Esophagus muscularis mucosa (tissue), 4 donors: ENCODE measurements at regions not wholly inside any gene's neighbourhood (a gene's known extent, or its start where the extent isn't known, plus 50 kb on each side); places are given as distances from the start of the nearest gene placed in this dataset.

Source experiments
- EP300 ChIP-seq: sonication (generic); formaldehyde crosslinking; IDR thresholded peaks from one replicate; pipeline ENCODE4 v1.6.1; 2017; ENCODE audit warnings: antibody characterized with exemption
- POLR2A ChIP-seq: fragments of 450-650 bp; IDR thresholded peaks from one replicate; pipeline ENCODE4 v1.6.1; 2017; ENCODE audit warnings: antibody characterized with exemption, moderate library complexity, mild to moderate bottlenecking, low read depth
- POLR2AphosphoS5 ChIP-seq, 2 donors: sonication (generic); formaldehyde crosslinking; IDR thresholded peaks; one replicate each; pipeline ENCODE4 v1.6.1; 2017; ENCODE audit warnings: antibody characterized with exemption in 2 of 2
- TF ChIP-seq, protein P1 (sequence below), 3 experiments: fragments of 200-600 bp in 2 of 3; fragments of 450-650 bp in 1 of 3; sonication (generic) in 2 of 3; IDR thresholded peaks; one replicate each; pipeline ENCODE4 v1.5.1; 2017 to 2019; ENCODE audit warnings: antibody characterized with exemption in 3 of 3, mild to moderate bottlenecking in 2 of 3, moderate library complexity in 1 of 3

DNA sequence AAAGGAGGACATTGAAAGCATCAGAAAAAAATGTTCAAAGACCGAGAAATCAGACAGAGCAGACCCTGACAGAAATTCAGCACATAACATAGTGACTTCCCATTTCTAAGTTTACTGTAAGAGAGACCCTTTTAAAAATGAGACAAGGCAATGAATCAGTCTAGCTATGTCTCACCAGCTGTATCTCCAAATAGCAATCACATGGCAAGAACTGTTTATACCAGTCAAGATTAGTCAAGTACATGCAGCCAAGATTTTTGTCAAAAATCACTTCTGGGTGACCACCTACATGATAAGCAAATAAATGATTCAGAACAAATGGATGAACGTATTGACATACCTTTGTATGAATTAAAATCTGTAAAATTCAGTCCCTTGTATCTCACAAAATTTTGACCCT lies 138.0 kb downstream of the DTWD1 start:
- TF ChIP-seq POLR2A, result no peak
- TF ChIP-seq, protein P1, sequence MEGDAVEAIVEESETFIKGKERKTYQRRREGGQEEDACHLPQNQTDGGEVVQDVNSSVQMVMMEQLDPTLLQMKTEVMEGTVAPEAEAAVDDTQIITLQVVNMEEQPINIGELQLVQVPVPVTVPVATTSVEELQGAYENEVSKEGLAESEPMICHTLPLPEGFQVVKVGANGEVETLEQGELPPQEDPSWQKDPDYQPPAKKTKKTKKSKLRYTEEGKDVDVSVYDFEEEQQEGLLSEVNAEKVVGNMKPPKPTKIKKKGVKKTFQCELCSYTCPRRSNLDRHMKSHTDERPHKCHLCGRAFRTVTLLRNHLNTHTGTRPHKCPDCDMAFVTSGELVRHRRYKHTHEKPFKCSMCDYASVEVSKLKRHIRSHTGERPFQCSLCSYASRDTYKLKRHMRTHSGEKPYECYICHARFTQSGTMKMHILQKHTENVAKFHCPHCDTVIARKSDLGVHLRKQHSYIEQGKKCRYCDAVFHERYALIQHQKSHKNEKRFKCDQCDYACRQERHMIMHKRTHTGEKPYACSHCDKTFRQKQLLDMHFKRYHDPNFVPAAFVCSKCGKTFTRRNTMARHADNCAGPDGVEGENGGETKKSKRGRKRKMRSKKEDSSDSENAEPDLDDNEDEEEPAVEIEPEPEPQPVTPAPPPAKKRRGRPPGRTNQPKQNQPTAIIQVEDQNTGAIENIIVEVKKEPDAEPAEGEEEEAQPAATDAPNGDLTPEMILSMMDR (IDR thresholded peaks at IDR 0.05), result no peak
- no peak for TF ChIP-seq POLR2AphosphoS5 (IDR thresholded peaks at IDR 0.05)
- TF ChIP-seq EP300, result no peak
